ENCODE measurements at regions not wholly inside any gene's neighbourhood (a gene's known extent, or its start where the extent isn't known, plus 50 kb on each side); places are given as distances from the start of the nearest gene placed in this dataset.
"Not testable (repeated sequence)": the region's sequence is repeated elsewhere in the genome, so short reads cannot be mapped to it uniquely, and the experiment has no call there.

GRCh38 chr10:91732265-91732664 is 66.0 kb upstream of the TNKS2 start:
- TF ChIP-seq, protein P1, sequence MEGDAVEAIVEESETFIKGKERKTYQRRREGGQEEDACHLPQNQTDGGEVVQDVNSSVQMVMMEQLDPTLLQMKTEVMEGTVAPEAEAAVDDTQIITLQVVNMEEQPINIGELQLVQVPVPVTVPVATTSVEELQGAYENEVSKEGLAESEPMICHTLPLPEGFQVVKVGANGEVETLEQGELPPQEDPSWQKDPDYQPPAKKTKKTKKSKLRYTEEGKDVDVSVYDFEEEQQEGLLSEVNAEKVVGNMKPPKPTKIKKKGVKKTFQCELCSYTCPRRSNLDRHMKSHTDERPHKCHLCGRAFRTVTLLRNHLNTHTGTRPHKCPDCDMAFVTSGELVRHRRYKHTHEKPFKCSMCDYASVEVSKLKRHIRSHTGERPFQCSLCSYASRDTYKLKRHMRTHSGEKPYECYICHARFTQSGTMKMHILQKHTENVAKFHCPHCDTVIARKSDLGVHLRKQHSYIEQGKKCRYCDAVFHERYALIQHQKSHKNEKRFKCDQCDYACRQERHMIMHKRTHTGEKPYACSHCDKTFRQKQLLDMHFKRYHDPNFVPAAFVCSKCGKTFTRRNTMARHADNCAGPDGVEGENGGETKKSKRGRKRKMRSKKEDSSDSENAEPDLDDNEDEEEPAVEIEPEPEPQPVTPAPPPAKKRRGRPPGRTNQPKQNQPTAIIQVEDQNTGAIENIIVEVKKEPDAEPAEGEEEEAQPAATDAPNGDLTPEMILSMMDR (conservative IDR thresholded peaks at IDR 0.05; ENCODE audit: low read length), result not testable (repeated sequence)
- TF ChIP-seq EZH2phosphoT487 (IDR thresholded peaks at IDR 0.05; ENCODE audit: borderline replicate concordance), result not testable (repeated sequence)

Data from Loucy (cell line).